ENCODE measurements at regions not wholly inside any gene's neighbourhood (a gene's known extent, or its start where the extent isn't known, plus 50 kb on each side); places are given as distances from the start of the nearest gene placed in this dataset.
"Not testable (repeated sequence)": the region's sequence is repeated elsewhere in the genome, so short reads cannot be mapped to it uniquely, and the experiment has no call there.

- DNase-seq (ENCODE audit: low read depth, low spot score) = no peak
- in situ Hi-C loops (cut with HindIII; ENCODE audit: low sequenced_read_pairs) = no loop called here
- no peak overlapping the region for H3K4me3 ChIP-seq (ENCODE audit: low read depth, low read length)
- TF ChIP-seq CTCF (IDR thresholded peaks at IDR 0.05; ENCODE audit: low read depth, low read length) = no peak
These were observed 280.2 kb upstream of the TOM1L1 start for GRCh38 chr17:54620399-54620978.

- DNase-seq (ENCODE audit: low read depth, low spot score) = no peak
- in situ Hi-C loops (cut with HindIII; ENCODE audit: low sequenced_read_pairs) = no loop called here
- no peak overlapping the region for H3K4me3 ChIP-seq (ENCODE audit: low read depth, low read length)
- TF ChIP-seq CTCF (IDR thresholded peaks at IDR 0.05; ENCODE audit: low read depth, low read length) = no peak
These were observed 276.9 kb upstream of the TOM1L1 start for GRCh38 chr17:54623746-54624145.

GRCh38 chr17:54626146-54626703 is 274.4 kb upstream of the TOM1L1 start:
- TF ChIP-seq CTCF (IDR thresholded peaks at IDR 0.05; ENCODE audit: low read depth, low read length) = no peak
- H3K4me3 ChIP-seq (ENCODE audit: low read depth, low read length) = no peak overlapping the region
- DNase-seq (ENCODE audit: low read depth, low spot score) = no peak
- in situ Hi-C loops (cut with HindIII; ENCODE audit: low sequenced_read_pairs) = no loop called here

GRCh38 chr17:54639426-54639825 is 261.2 kb upstream of the TOM1L1 start:
- DNase-seq (ENCODE audit: low read depth, low spot score); in situ Hi-C loops (cut with HindIII; ENCODE audit: low sequenced_read_pairs): not testable (repeated sequence)

GRCh38 chr17:54662978-54663876 is 237.4 kb upstream of the TOM1L1 start:
- no peak for DNase-seq (ENCODE audit: low read depth, low spot score)
- no peak for TF ChIP-seq CTCF (IDR thresholded peaks at IDR 0.05; ENCODE audit: low read depth, low read length)
- H3K4me3 ChIP-seq (ENCODE audit: low read depth, low read length) = no peak overlapping the region
- in situ Hi-C loops (cut with HindIII; ENCODE audit: low sequenced_read_pairs) = no loop called here

More at GRCh38 chr17:54639426-54639825, 261.2 kb upstream of the TOM1L1 start:
- not testable (repeated sequence) for H3K4me3 ChIP-seq (ENCODE audit: low read depth, low read length)

- TF ChIP-seq CTCF (IDR thresholded peaks at IDR 0.05; ENCODE audit: low read depth, low read length) = no peak
- in situ Hi-C loops (cut with HindIII; ENCODE audit: low sequenced_read_pairs) = no loop called here
- no peak for DNase-seq (ENCODE audit: low read depth, low spot score)
- no peak overlapping the region for H3K4me3 ChIP-seq (ENCODE audit: low read depth, low read length)
These were observed 234.1 kb upstream of the TOM1L1 start for GRCh38 chr17:54666559-54666958.

- no peak overlapping the region for H3K4me3 ChIP-seq (ENCODE audit: low read depth, low read length)
- no peak for TF ChIP-seq CTCF (IDR thresholded peaks at IDR 0.05; ENCODE audit: low read depth, low read length)
- in situ Hi-C loops (cut with HindIII; ENCODE audit: low sequenced_read_pairs) = no loop called here
- no peak for DNase-seq (ENCODE audit: low read depth, low spot score)
These were observed 222.5 kb upstream of the TOM1L1 start for GRCh38 chr17:54678158-54678557.

All from astrocyte of the spinal cord (primary cell).